ENCODE measurements at regions not wholly inside any gene's neighbourhood (a gene's known extent, or its start where the extent isn't known, plus 50 kb on each side); places are given as distances from the start of the nearest gene placed in this dataset.

GRCh38 chr7:8906396-8907075 is 473.1 kb downstream of the NXPH1 start:
- H3K27ac ChIP-seq: no peak overlapping the region

GRCh38 chr7:8908889-8909288 is 475.5 kb downstream of the NXPH1 start:
- Histone ChIP-seq H3K4me3 (no peak overlapping the region), H3K27me3 (replicated peaks) (no peaks in the 10 kb centered on the region), H3K36me3 (no peaks in the 10 kb centered on the region), H3K4me1 (replicated peaks) (no peaks in the 10 kb centered on the region), H3K27ac (no peak overlapping the region), H3K9me3 (replicated peaks) (no peaks in the 10 kb centered on the region; the same call in 1 of the 2 replicates)
- no peak for DNase-seq (ENCODE audit: low read depth in 1 of 2, low spot score in 2 of 2)

More at GRCh38 chr7:8906396-8907075, 473.1 kb downstream of the NXPH1 start:
- no peak overlapping the region for H3K4me3 ChIP-seq
- H3K9me3 ChIP-seq (replicated peaks): no peaks in the 10 kb centered on the region
- no peaks in the 10 kb centered on the region for H3K4me1 ChIP-seq (replicated peaks)
- H3K36me3 ChIP-seq: no peaks in the 10 kb centered on the region
- no peak for DNase-seq (ENCODE audit: low read depth in 1 of 2, low spot score in 2 of 2)
- H3K27me3 ChIP-seq (replicated peaks): no peaks in the 10 kb centered on the region

GRCh38 chr7:8913682-8914081 is 480.3 kb downstream of the NXPH1 start:
- H3K27ac ChIP-seq: no peak overlapping the region
- H3K36me3 ChIP-seq: no peaks in the 10 kb centered on the region
- DNase-seq (ENCODE audit: low read depth in 1 of 2, low spot score in 2 of 2): no peak
- no peaks in the 10 kb centered on the region for H3K27me3 ChIP-seq (replicated peaks)
- no peak overlapping the region for H3K4me3 ChIP-seq
- peaks cover 4% of the 10 kb centered on the region; the same call in 1 of the 2 replicates for H3K9me3 ChIP-seq (replicated peaks)
- no peaks in the 10 kb centered on the region for H3K4me1 ChIP-seq (replicated peaks)

- H3K9me3 ChIP-seq (replicated peaks): peaks cover 4% of the 10 kb centered on the region; the same call in 1 of the 2 replicates
- no peaks in the 10 kb centered on the region for H3K4me1 ChIP-seq (replicated peaks)
- no peaks in the 10 kb centered on the region for H3K27me3 ChIP-seq (replicated peaks)
These were observed 488.4 kb downstream of the NXPH1 start for GRCh38 chr7:8921807-8922206.

GRCh38 chr7:8922726-8923125 is 489.3 kb downstream of the NXPH1 start:
- Histone ChIP-seq H3K4me3 (no peak overlapping the region), H3K36me3 (no peaks in the 10 kb centered on the region), H3K9me3 (replicated peaks) (peaks cover 4% of the 10 kb centered on the region; the same call in 1 of the 2 replicates), H3K4me1 (replicated peaks) (no peaks in the 10 kb centered on the region), H3K27me3 (replicated peaks) (no peaks in the 10 kb centered on the region), H3K27ac (no peak overlapping the region)
- DNase-seq (ENCODE audit: low read depth in 1 of 2, low spot score in 2 of 2): no peak

More at GRCh38 chr7:8921807-8922206, 488.4 kb downstream of the NXPH1 start:
- no peak overlapping the region for H3K27ac ChIP-seq
- H3K4me3 ChIP-seq: no peak overlapping the region
- H3K36me3 ChIP-seq: no peaks in the 10 kb centered on the region
- no peak for DNase-seq (ENCODE audit: low read depth in 1 of 2, low spot score in 2 of 2)

GRCh38 chr7:8923164-8923806 is 489.9 kb downstream of the NXPH1 start:
- Histone ChIP-seq H3K9me3 (replicated peaks) (no peaks in the 10 kb centered on the region; the same call in 1 of the 2 replicates), H3K27ac (no peak overlapping the region), H3K36me3 (no peaks in the 10 kb centered on the region), H3K27me3 (replicated peaks) (no peaks in the 10 kb centered on the region), H3K4me1 (replicated peaks) (no peaks in the 10 kb centered on the region), H3K4me3 (no peak overlapping the region)
- no peak for DNase-seq (ENCODE audit: low read depth in 1 of 2, low spot score in 2 of 2)

GRCh38 chr7:8931906-8932646 is 498.7 kb downstream of the NXPH1 start:
- no peak for DNase-seq (ENCODE audit: low read depth in 1 of 2, low spot score in 2 of 2)
- Histone ChIP-seq H3K4me1 (replicated peaks) (no peaks in the 10 kb centered on the region), H3K27ac (no peak overlapping the region), H3K4me3 (no peak overlapping the region), H3K27me3 (replicated peaks) (no peaks in the 10 kb centered on the region), H3K36me3 (no peaks in the 10 kb centered on the region), H3K9me3 (replicated peaks) (peaks cover 10% of the 10 kb centered on the region)

GRCh38 chr7:8932751-8933150 is 499.3 kb downstream of the NXPH1 start:
- no peak overlapping the region for H3K27ac ChIP-seq
- H3K27me3 ChIP-seq (replicated peaks): no peaks in the 10 kb centered on the region
- peaks cover 10% of the 10 kb centered on the region for H3K9me3 ChIP-seq (replicated peaks)
- H3K4me1 ChIP-seq (replicated peaks): no peaks in the 10 kb centered on the region
- no peaks in the 10 kb centered on the region for H3K36me3 ChIP-seq
- no peak overlapping the region for H3K4me3 ChIP-seq
- DNase-seq (ENCODE audit: low read depth in 1 of 2, low spot score in 2 of 2): no peak

- no peak for DNase-seq (ENCODE audit: low read depth in 1 of 2, low spot score in 2 of 2)
- H3K36me3 ChIP-seq: no peaks in the 10 kb centered on the region
- peaks cover 7% of the 10 kb centered on the region for H3K9me3 ChIP-seq (replicated peaks)
- no peak overlapping the region for H3K4me3 ChIP-seq
- no peak overlapping the region for H3K27ac ChIP-seq
- no peaks in the 10 kb centered on the region for H3K4me1 ChIP-seq (replicated peaks)
- H3K27me3 ChIP-seq (replicated peaks): no peaks in the 10 kb centered on the region
These were observed 503.8 kb downstream of the NXPH1 start for GRCh38 chr7:8937204-8937603.

- Histone ChIP-seq H3K27ac (no peak overlapping the region), H3K4me1 (replicated peaks) (no peaks in the 10 kb centered on the region), H3K27me3 (replicated peaks) (no peaks in the 10 kb centered on the region), H3K9me3 (replicated peaks) (peaks cover 7% of the 10 kb centered on the region), H3K4me3 (no peak overlapping the region), H3K36me3 (no peaks in the 10 kb centered on the region)
- DNase-seq (ENCODE audit: low read depth in 1 of 2, low spot score in 2 of 2): no peak
These were observed 504.8 kb downstream of the NXPH1 start for GRCh38 chr7:8938044-8938805.

- no peaks in the 10 kb centered on the region for H3K36me3 ChIP-seq
- no peaks in the 10 kb centered on the region for H3K27me3 ChIP-seq (replicated peaks)
- peaks cover 7% of the 10 kb centered on the region for H3K9me3 ChIP-seq (replicated peaks)
- no peak for DNase-seq (ENCODE audit: low read depth in 1 of 2, low spot score in 2 of 2)
- H3K4me3 ChIP-seq: no peak overlapping the region
- no peak overlapping the region for H3K27ac ChIP-seq
- no peaks in the 10 kb centered on the region for H3K4me1 ChIP-seq (replicated peaks)
These were observed 506.0 kb downstream of the NXPH1 start for GRCh38 chr7:8939446-8939845.

GRCh38 chr7:8963722-8964121 is 530.3 kb downstream of the NXPH1 start:
- peaks cover 3% of the 10 kb centered on the region for H3K9me3 ChIP-seq (replicated peaks)
- H3K36me3 ChIP-seq: no peaks in the 10 kb centered on the region
- no peak for DNase-seq (ENCODE audit: low read depth in 1 of 2, low spot score in 2 of 2)
- H3K4me3 ChIP-seq: no peak overlapping the region
- H3K27me3 ChIP-seq (replicated peaks): no peaks in the 10 kb centered on the region
- no peaks in the 10 kb centered on the region for H3K4me1 ChIP-seq (replicated peaks)
- no peak overlapping the region for H3K27ac ChIP-seq

GRCh38 chr7:8965177-8965576 is 531.8 kb downstream of the NXPH1 start:
- no peaks in the 10 kb centered on the region for H3K36me3 ChIP-seq
- H3K9me3 ChIP-seq (replicated peaks): no peaks in the 10 kb centered on the region
- no peak overlapping the region for H3K4me3 ChIP-seq
- no peaks in the 10 kb centered on the region for H3K27me3 ChIP-seq (replicated peaks)
- H3K27ac ChIP-seq: no peak overlapping the region
- no peak for DNase-seq (ENCODE audit: low read depth in 1 of 2, low spot score in 2 of 2)
- no peaks in the 10 kb centered on the region for H3K4me1 ChIP-seq (replicated peaks)

Measured in SJSA1 (cell line).